HG02981 (cell line): ENCODE measurements at regions not wholly inside any gene's neighbourhood (a gene's known extent, or its start where the extent isn't known, plus 50 kb on each side); places are given as distances from the start of the nearest gene placed in this dataset.

Experiments used
- ATAC-seq: cut with Tn5 transposase; IDR thresholded peaks from one replicate; pipeline ENCODE4 v1.9.1; 2021; ENCODE audit warnings: mild to moderate bottlenecking, moderate library complexity; ENCODE audit not compliant: unreplicated experiment

- no peak for ATAC-seq
Measured at GRCh38 chr9:22278426-22278825, 168.2 kb upstream of the DMRTA1 start.

GRCh38 chr9:22279636-22280035 is 167.0 kb upstream of the DMRTA1 start:
- no peak for ATAC-seq

DNA sequence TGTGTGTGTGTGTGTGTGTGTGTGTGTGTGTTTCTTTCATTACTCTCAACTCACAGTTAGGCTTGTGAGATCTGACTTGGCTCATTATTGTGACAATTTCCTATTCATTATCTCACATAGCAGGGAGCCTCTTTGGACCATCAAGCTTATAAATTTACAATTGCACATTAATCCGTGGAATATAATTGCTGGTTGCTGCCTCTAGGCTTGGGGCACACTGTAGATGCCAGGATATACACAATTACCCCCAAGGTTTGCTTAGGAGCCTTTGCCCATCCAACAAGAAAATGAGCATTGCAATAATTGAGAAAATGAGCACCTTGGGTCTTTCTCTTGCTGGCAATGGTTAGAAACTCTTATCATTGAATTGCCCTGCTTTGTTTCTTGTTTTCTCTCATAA is 161.6 kb upstream of the DMRTA1 start:
- no peak for ATAC-seq

GRCh38 chr9:22286661-22287060 is 160.0 kb upstream of the DMRTA1 start:
- no peak for ATAC-seq

DNA sequence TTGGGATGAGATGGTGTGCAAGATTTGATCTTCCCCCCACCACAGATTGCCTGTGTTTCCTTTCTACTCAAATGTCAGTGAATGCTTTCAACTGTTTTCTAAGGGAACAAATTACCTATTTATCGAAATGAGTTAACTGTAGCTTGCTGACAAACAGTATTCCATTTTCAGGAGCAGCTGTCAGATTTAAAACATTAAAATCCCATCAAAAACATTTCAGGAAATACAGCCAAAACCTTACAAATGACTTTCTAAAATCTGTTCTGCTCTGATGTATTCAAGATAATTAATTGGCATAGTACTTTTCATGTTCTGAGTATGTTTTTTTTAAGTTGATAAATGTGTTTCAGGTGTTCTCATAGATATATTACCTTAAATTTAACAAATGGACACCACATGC is 158.0 kb upstream of the DMRTA1 start:
- no peak for ATAC-seq

GRCh38 chr9:22307013-22307711 is 139.5 kb upstream of the DMRTA1 start:
- no peak for ATAC-seq

DNA sequence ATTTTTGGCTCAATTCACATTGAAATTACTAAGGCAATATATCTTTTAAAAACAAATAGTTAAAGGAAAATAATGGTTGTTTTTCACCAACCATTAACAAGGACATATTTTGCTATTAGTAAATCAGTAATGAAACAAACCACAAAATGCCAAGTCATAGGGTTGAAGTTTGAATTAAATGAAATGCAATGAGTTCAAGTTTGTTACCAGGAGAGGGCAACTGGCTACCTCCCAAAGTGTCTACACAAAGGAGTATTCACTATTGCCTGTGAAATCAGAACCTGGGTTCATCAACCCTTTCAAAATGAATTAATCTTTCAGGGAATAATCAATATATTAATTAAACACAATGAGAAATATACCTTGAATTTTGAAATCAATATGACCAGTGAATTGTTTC is 138.4 kb upstream of the DMRTA1 start:
- ATAC-seq = no peak

DNA sequence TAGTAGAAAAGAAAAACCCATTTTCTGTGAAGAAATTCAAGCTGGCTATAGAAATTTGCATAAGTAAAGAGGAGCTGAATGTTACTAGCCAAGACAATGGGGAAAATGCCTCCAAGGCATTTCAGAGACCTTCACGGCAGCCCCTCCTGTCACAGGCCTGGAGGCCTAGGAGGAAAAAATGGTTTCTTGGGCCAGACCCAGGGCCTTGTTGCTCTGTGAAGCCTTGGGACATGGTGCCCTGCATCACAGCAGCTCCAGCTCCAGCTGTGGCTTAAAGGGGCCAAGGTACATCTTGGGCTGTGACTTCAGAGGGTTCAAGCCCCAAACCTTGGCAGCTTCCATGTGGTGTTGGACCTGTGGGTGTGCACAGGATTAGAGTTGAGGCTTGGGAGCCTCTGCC is 130.0 kb upstream of the DMRTA1 start:
- no peak for ATAC-seq

- no peak for ATAC-seq
Measured at GRCh38 chr9:22331533-22331932, 115.1 kb upstream of the DMRTA1 start.

GRCh38 chr9:22332202-22332601 is 114.4 kb upstream of the DMRTA1 start:
- ATAC-seq = no peak

DNA sequence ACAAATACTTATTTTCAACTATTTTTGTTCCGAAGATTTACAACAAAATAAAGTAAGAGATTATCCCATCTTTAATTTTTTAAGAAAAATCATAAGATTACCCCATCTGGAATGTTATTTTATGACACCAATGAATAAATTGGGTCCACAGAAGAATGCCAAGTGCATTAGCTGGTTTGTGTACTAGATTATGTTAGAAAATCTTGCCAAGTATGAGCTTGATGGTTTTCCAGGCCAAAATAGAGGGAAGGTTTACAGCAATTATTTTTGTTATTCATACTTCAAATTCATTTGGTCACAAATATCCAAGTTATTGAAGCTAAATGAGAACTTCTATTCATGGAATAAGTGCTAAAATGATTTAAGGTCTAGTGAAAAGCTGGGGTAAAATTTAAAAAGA is 109.4 kb upstream of the DMRTA1 start:
- no peak for ATAC-seq

DNA sequence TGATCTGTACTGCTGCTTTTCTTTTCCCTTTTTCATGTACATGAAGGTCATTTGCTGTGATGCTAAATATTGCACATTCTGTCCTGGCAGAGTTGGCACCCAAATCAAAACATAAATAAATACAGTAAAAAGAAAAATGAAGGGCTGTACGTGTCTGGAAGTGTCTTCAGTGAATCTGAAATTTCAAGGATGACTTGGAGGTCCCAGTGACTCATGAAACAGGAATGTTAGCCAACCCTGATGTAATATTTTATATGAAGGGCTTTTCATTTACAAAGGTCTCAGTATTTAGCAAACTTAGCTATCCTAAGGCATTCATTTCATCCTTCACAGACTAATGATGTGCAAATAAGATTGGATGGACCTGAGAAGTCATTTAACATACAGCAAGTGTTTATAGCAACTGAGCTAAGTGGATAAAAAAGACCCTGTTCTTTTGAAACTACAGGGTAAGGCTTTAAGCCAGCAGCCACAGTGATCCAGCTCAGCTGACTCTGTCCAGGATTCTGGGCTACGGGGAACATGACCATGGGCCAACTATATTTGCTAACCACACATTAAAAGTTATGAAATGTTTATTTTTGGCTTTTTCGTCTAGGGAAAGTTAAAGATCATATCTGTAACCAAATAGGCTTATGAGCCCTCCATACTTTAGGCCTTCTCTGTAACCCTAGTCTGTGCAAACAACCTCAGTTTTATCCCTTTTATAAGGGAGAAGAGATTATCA is 104.0 kb upstream of the DMRTA1 start:
- no peak for ATAC-seq

- ATAC-seq = no peak
Measured at GRCh38 chr9:22343218-22343611, 103.4 kb upstream of the DMRTA1 start.

DNA sequence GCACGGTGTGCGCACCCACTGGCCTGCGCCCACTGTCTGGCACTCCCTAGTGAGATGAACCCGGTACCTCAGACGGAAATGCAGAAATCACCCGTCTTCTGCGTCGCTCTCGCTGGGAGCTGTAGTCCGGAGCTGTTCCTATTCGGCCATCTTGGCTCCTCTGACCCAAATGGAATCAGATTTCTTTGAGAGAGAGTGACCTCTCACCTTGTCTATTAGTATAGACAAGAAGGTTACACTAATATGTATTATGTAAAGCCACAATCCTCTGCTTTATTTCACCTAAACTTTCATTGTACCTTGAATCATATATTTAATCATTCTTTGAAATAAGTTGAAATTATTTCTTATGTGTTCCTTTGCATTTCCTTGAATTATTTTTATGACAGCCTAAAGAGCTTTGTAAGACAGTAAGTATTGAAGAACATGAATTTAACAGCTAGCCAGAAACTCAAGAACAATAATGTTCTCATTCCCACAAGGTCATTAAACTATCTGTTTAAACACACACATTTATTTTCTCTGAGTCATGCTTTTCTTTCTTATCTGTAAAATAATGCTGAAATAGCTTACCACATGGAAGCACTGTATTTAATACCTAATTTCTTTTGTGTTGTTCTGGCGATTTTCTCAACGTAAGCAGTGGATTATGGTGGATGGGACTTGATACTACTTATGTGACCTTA is 91.8 kb upstream of the DMRTA1 start:
- no peak for ATAC-seq

DNA sequence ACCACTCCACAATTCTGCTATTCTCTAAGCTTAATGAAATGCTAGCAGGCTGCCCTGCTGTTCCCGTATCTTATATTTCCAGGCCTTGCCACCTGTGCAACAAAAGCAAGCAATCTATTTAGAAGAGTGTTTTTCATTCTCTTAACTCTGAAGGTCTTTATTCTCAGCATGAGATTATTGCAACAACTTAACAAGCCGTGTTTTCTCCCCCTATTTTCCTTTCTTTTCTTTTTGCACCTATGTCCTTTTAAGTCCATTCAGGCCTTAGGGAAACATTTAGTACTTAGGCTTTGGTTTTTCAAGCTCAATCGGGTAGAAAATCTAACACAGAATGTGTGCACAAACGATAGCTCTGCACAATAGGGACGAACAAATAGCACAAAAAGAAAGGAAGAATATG is 89.6 kb upstream of the DMRTA1 start:
- no peak for ATAC-seq

GRCh38 chr9:22363421-22363887 is 83.2 kb upstream of the DMRTA1 start:
- no peak for ATAC-seq

DNA sequence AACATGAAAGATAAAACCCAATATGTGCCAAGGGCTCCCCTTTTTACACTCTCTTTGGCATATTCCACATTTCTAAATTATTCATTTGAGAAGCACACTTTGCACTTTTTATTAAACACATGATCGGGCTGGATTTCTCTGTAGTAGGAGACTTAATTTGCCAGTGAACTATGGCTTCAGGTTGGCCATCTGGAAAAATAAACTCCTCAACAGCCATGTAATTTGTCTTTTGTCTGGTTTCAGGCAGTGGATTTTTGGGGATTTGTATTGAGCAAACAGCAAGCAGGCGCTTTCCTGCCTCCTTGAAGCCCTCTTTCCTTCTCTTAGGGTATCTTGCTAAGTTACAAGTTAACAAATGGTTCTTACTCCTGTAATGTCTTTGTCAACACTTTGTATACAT is 73.0 kb upstream of the DMRTA1 start:
- no peak for ATAC-seq

DNA sequence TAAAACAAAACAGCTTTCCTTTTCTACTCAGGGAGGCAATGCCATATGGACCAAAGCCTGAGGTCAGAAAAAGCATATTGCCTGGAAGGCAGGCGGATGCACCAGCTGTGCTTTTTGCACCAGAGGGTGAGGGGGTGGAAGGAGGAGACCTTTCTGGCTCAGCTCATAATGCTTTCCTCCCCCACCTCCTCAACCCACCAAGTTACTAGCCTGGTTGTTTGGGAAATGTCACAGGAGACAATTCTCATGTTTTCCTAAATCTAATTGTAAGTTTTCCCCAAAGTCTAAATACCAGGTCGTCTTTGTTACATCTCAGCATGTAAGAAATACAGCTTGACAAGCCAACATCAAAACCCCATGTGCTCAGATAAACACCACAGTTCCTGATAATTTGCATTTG is 72.6 kb upstream of the DMRTA1 start:
- no peak for ATAC-seq

DNA sequence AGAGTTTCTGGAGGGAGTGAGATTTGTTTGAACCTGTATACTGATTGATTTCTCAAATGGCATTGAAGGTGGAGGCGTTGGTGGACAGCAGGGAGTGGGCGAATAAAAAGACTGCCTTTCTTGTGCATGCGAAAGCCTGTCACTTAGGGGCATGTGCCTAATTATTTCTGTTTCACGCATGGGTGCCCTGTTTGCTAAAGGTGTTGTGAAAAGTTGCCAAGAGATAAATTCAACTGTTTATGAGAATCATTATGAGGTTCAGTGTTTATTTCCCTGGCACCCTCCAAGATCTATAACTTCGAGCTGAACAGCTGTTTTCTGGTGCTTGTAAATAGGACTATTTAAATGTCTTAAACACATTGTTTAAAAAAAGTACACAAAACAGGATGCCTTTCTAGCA is 67.4 kb upstream of the DMRTA1 start:
- ATAC-seq = no peak

- ATAC-seq = no peak
Measured at GRCh38 chr9:22381170-22381569, 65.5 kb upstream of the DMRTA1 start.

GRCh38 chr9:22382331-22382730 is 64.3 kb upstream of the DMRTA1 start:
- ATAC-seq = no peak

GRCh38 chr9:22383718-22384117 is 62.9 kb upstream of the DMRTA1 start:
- ATAC-seq = no peak
